ENCODE measurements at regions not wholly inside any gene's neighbourhood (a gene's known extent, or its start where the extent isn't known, plus 50 kb on each side); places are given as distances from the start of the nearest gene placed in this dataset.
"Not testable (repeated sequence)": the region's sequence is repeated elsewhere in the genome, so short reads cannot be mapped to it uniquely, and the experiment has no call there.

- TF ChIP-seq POLR2AphosphoS5 (IDR thresholded peaks at IDR 0.05; ENCODE audit: low read depth, low read length) = no peak
- no peak for TF ChIP-seq TAF1 (IDR thresholded peaks at IDR 0.05; ENCODE audit: borderline replicate concordance, low read depth, low read length)
- TF ChIP-seq POLR2A (IDR thresholded peaks at IDR 0.05; ENCODE audit: low read depth, low read length) = no peak
- DNase-seq (ENCODE audit: insufficient read length) (no peak), FAIRE-seq (no peak)
Observed at GRCh38 chr10:8336629-8337331, 282.3 kb downstream of the GATA3 start.

GRCh38 chr10:8337332-8337651 lies 282.8 kb downstream of the GATA3 start:
- DNase-seq (ENCODE audit: insufficient read length) = no peak

GRCh38 chr10:8338177-8338766 lies 283.8 kb downstream of the GATA3 start:
- FAIRE-seq (peak; percentile 51), DNase-seq (ENCODE audit: insufficient read length) (no peak)
- TF ChIP-seq POLR2AphosphoS5 (IDR thresholded peaks at IDR 0.05; ENCODE audit: low read depth, low read length) (no peak), POLR2A (IDR thresholded peaks at IDR 0.05; ENCODE audit: low read depth, low read length) (no peak), TAF1 (IDR thresholded peaks at IDR 0.05; ENCODE audit: borderline replicate concordance, low read depth, low read length) (no peak)

More at GRCh38 chr10:8337332-8337651, 282.8 kb downstream of the GATA3 start:
- TF ChIP-seq TAF1 (IDR thresholded peaks at IDR 0.05; ENCODE audit: borderline replicate concordance, low read depth, low read length) = no peak
- no peak for TF ChIP-seq POLR2AphosphoS5 (IDR thresholded peaks at IDR 0.05; ENCODE audit: low read depth, low read length)
- TF ChIP-seq POLR2A (IDR thresholded peaks at IDR 0.05; ENCODE audit: low read depth, low read length) = no peak
- FAIRE-seq = no peak

DNA sequence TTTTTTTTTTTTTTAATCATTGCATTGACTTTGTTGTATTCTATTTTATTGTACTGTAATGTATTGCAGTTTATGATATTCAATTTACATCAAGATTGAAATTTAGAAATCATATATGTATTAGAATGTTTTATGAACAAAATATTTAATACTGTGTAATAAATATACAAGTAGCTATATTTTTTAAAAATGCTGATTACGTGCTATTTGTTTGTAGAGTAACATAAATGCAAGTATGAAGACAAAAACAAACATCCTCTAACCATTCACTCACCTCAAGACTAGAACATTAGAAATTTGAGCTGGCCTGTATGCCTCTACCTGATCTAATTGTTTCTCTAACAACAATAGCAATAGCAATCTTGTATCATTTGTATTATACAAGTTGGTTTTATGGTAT lies 290.3 kb downstream of the GATA3 start:
- DNase-seq (ENCODE audit: insufficient read length) = no peak
- TF ChIP-seq POLR2AphosphoS5 (IDR thresholded peaks at IDR 0.05; ENCODE audit: low read depth, low read length) (no peak), TAF1 (IDR thresholded peaks at IDR 0.05; ENCODE audit: borderline replicate concordance, low read depth, low read length) (no peak), POLR2A (IDR thresholded peaks at IDR 0.05; ENCODE audit: low read depth, low read length) (no peak)
- no peak for FAIRE-seq

- no peak for DNase-seq (ENCODE audit: insufficient read length)
- TF ChIP-seq POLR2A (IDR thresholded peaks at IDR 0.05; ENCODE audit: low read depth, low read length) = no peak
- TF ChIP-seq TAF1 (IDR thresholded peaks at IDR 0.05; ENCODE audit: borderline replicate concordance, low read depth, low read length) = no peak
- no peak for TF ChIP-seq POLR2AphosphoS5 (IDR thresholded peaks at IDR 0.05; ENCODE audit: low read depth, low read length)
- no peak for FAIRE-seq
Observed at GRCh38 chr10:8346861-8347260, 292.4 kb downstream of the GATA3 start.

- not testable (repeated sequence) for FAIRE-seq; DNase-seq (ENCODE audit: insufficient read length)
Observed at GRCh38 chr10:8347614-8348013, 293.1 kb downstream of the GATA3 start.

- no peak for TF ChIP-seq TAF1 (IDR thresholded peaks at IDR 0.05; ENCODE audit: borderline replicate concordance, low read depth, low read length)
- TF ChIP-seq POLR2A (IDR thresholded peaks at IDR 0.05; ENCODE audit: low read depth, low read length) = no peak
- TF ChIP-seq POLR2AphosphoS5 (IDR thresholded peaks at IDR 0.05; ENCODE audit: low read depth, low read length) = no peak
- DNase-seq (ENCODE audit: insufficient read length) (no peak), FAIRE-seq (no peak)
Observed at GRCh38 chr10:8349610-8350249, 295.2 kb downstream of the GATA3 start.

DNA sequence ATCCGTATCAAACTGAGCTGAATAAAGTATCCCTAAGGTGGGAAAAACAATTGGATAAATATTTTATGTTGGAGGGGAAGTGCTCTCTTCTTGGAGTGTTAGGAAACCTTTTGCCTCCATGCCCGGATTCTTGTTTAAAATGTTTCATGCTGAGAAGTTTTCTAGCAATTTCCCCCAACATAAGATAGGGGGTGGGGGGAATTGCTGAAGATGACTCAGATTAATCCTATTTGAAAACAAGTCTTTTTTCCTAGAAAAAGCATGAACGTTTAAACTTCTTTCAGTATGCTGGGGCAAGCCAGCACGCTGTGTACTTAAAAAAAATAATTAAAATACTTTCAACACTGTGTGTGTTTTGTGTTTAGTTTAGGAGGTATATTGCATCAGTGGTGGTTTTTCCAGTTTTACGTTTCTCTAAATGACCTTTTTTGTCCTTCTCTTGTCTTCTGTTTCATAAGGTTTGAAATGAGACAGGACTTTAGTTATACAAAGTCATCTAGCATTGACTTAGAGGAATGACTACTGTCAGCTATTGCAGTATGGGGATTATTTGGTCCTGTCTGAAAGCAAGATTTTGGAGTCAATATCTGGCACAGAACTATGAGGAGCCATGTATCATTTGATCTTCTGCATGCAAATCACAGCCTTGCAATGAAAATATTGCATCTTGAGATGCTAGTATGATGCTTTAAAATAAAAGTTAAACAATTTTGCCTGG lies 295.9 kb downstream of the GATA3 start:
- TF ChIP-seq POLR2AphosphoS5 (IDR thresholded peaks at IDR 0.05; ENCODE audit: low read depth, low read length) (no peak), TAF1 (IDR thresholded peaks at IDR 0.05; ENCODE audit: borderline replicate concordance, low read depth, low read length) (no peak), POLR2A (IDR thresholded peaks at IDR 0.05; ENCODE audit: low read depth, low read length) (no peak)
- DNase-seq (ENCODE audit: insufficient read length) (no peak), FAIRE-seq (no peak)

- TF ChIP-seq POLR2A (IDR thresholded peaks at IDR 0.05; ENCODE audit: low read depth, low read length) (no peak), TAF1 (IDR thresholded peaks at IDR 0.05; ENCODE audit: borderline replicate concordance, low read depth, low read length) (no peak), POLR2AphosphoS5 (IDR thresholded peaks at IDR 0.05; ENCODE audit: low read depth, low read length) (no peak)
- DNase-seq (ENCODE audit: insufficient read length) (no peak), FAIRE-seq (peak; percentile 42)
Observed at GRCh38 chr10:8352171-8353075, 297.9 kb downstream of the GATA3 start.

DNA sequence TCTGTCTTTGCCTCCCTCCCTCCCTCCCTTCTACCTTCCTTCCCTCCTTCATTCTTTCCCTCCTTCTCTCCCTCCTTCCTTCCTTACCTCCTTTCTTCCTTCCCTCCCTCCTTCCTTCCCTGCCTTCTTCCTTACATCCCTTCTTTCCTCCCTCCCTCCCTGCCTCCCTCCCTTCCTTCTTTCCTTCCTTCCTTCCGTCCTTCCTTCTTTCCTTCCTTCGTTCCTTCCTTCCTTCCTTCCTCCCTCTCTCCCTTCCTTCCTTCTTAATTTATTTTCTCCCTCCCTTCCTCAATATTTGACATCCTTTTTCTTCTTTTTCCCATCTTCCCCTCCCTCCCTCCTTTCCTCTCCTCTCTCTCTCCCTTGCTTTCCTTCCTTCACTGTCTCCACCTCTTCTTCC lies 301.8 kb downstream of the GATA3 start:
- DNase-seq (ENCODE audit: insufficient read length) (no peak), FAIRE-seq (no peak)
- no peak for TF ChIP-seq TAF1 (IDR thresholded peaks at IDR 0.05; ENCODE audit: borderline replicate concordance, low read depth, low read length)
- TF ChIP-seq POLR2A (IDR thresholded peaks at IDR 0.05; ENCODE audit: low read depth, low read length) = no peak
- no peak for TF ChIP-seq POLR2AphosphoS5 (IDR thresholded peaks at IDR 0.05; ENCODE audit: low read depth, low read length)

DNA sequence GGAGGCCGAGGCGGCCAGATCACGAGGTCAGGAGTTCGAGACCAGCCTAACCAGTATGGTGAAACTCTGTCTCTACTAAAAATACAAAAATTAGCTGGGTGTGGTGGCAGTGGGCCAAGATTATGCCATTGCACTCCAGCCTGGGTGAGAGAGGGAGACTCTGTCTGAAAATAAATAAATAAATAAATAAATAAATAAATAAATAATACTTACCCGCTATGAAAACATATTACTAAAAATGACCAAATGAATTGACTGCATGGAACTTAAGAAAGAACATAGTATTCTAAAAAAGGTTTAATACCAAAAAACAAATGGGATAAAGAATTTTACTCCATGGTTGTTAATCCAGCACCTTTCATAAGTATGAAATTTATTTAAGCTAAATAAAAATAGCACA lies 305.0 kb downstream of the GATA3 start:
- TF ChIP-seq TAF1 (IDR thresholded peaks at IDR 0.05; ENCODE audit: borderline replicate concordance, low read depth, low read length) = no peak
- TF ChIP-seq POLR2A (IDR thresholded peaks at IDR 0.05; ENCODE audit: low read depth, low read length) = no peak
- TF ChIP-seq POLR2AphosphoS5 (IDR thresholded peaks at IDR 0.05; ENCODE audit: low read depth, low read length) = no peak
- FAIRE-seq (no peak), DNase-seq (ENCODE audit: insufficient read length) (no peak)
